ENCODE measurements at regions not wholly inside any gene's neighbourhood (a gene's known extent, or its start where the extent isn't known, plus 50 kb on each side); places are given as distances from the start of the nearest gene placed in this dataset.

DNA sequence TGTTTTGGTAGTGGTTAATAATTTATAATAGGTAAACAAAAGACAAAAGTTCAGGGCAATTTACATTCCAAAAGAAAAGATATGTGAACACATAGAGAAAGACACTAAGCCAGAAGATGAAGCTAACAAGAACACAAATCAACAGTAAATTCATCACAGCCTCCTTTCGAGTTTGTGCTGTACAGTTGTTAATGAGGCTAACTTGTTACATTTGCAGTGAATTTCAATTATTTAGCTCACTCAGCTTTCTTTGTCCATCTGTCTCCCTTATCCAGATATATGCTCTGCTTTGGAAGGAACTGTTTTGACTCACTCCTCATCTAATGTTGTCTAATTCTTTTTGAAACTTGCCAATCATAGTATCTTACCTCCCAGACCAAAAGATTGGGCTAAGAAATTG is 423.3 kb upstream of the OLFM3 start:
- H2BK120ac ChIP-seq (ENCODE audit: insufficient read depth, low read length, poor library complexity), result no peak overlapping the region
- whole genome bisulfite sequencing (ENCODE audit: extremely low coverage, insufficient coverage, insufficient read length), result no CpG with 5 or more reads among the region's 1 CpG

More for the DNA sequence above, 423.3 kb upstream of the OLFM3 start:
- Histone ChIP-seq H3K27me3 (ENCODE audit: insufficient read depth, low read length) (no peaks in the 10 kb centered on the region), H4K91ac (ENCODE audit: low read depth, low read length) (no peak overlapping the region), H3K4me1 (ENCODE audit: control insufficient read depth in 1 of 2, insufficient read depth in 2 of 2, low read length in 2 of 2) (no peaks in the 10 kb centered on the region), H3K4me2 (ENCODE audit: low read length) (no peak overlapping the region), H3K23ac (ENCODE audit: low read length) (no peak overlapping the region), H3K9me3 (ENCODE audit: insufficient read depth, low read depth, low read length) (no peaks in the 10 kb centered on the region), H3K79me2 (ENCODE audit: control insufficient read depth, insufficient read depth, low read length, poor library complexity) (no peaks in the 10 kb centered on the region), H2BK12ac (ENCODE audit: low read length) (no peak overlapping the region), H3K4ac (ENCODE audit: low read depth, low read length) (no peak overlapping the region), H4K12ac (ENCODE audit: low read depth, low read length) (no peak overlapping the region), H4K8ac (ENCODE audit: low read depth, low read length) (no peak overlapping the region), H3K36me3 (ENCODE audit: control insufficient read depth in 1 of 2, insufficient read depth in 2 of 2, low read length in 2 of 2) (no peaks in the 10 kb centered on the region), H3K9ac (ENCODE audit: low read length) (no peak overlapping the region), H3K18ac (ENCODE audit: low read length) (no peak overlapping the region), H2AK5ac (ENCODE audit: low read length) (no peak overlapping the region), H3K27ac (ENCODE audit: low read depth, low read length) (no peak overlapping the region), H3K14ac (ENCODE audit: low read length) (no peak overlapping the region), H2BK5ac (ENCODE audit: low read depth, low read length, poor library complexity) (no peak overlapping the region), H3K4me3 (ENCODE audit: low read depth, low read length) (no peak overlapping the region), H2AFZ (ENCODE audit: insufficient read depth, low read length, poor library complexity) (no peak overlapping the region), H3K79me1 (ENCODE audit: low read length) (no peaks in the 10 kb centered on the region)
- DNase-seq, result no peak
